Endodermal cell (in vitro differentiated cells): ENCODE measurements at regions not wholly inside any gene's neighbourhood (a gene's known extent, or its start where the extent isn't known, plus 50 kb on each side); places are given as distances from the start of the nearest gene placed in this dataset.

Experiments used
- DNase-seq: peaks from one replicate; pipeline ENCODE4 v3.0.0-alpha.2; 2017
- H3K27ac ChIP-seq: 2 replicates; pipeline ENCODE4 v1.5.1; 2013; ENCODE audit warnings: mild to moderate bottlenecking, low read depth, low read length, moderate library complexity
- H3K27me3 ChIP-seq: 2 replicates; pipeline ENCODE4 v1.6.1; 2013; ENCODE audit warnings: mild to moderate bottlenecking, low read length, moderate library complexity; ENCODE audit not compliant: insufficient read depth, control insufficient read depth, poor library complexity, severe bottlenecking
- H3K36me3 ChIP-seq: 2 replicates; pipeline ENCODE4 v1.7.0; 2013; ENCODE audit warnings: mild to moderate bottlenecking, low read length, moderate library complexity; ENCODE audit not compliant: control insufficient read depth, insufficient read depth
- H3K4me1 ChIP-seq: one replicate; pipeline ENCODE4 v1.7.0; 2013; ENCODE audit warnings: low read length; ENCODE audit not compliant: control insufficient read depth, insufficient read depth
- H3K4me3 ChIP-seq: 2 replicates; pipeline ENCODE4 v1.5.1; 2013; ENCODE audit warnings: mild to moderate bottlenecking, low read length, moderate library complexity
- H3K9ac ChIP-seq: 2 replicates; pipeline ENCODE4 v1.6.1; 2013; ENCODE audit warnings: mild to moderate bottlenecking, low read length, moderate library complexity; ENCODE audit not compliant: poor library complexity, severe bottlenecking; ENCODE audit errors: extremely low read depth
- H3K9me3 ChIP-seq: 2 replicates; pipeline ENCODE4 v1.6.1; 2013; ENCODE audit warnings: mild to moderate bottlenecking, low read length, moderate library complexity; ENCODE audit not compliant: control insufficient read depth
- H3K27ac Mint-ChIP-seq: 2 replicates; pipeline ENCODE4 v1.8.0; 2020; ENCODE audit warnings: mixed read lengths
- H3K27me3 Mint-ChIP-seq: 2 replicates; pipeline ENCODE4 v1.8.0; 2021; ENCODE audit warnings: mild to moderate bottlenecking, mixed read lengths; ENCODE audit not compliant: insufficient read depth
- H3K36me3 Mint-ChIP-seq: 2 replicates; pipeline ENCODE4 v1.8.0; 2020; ENCODE audit warnings: low read depth, mixed read lengths
- H3K4me1 Mint-ChIP-seq: 2 replicates; pipeline ENCODE4 v1.8.0; 2020; ENCODE audit warnings: mixed read lengths
- H3K4me3 Mint-ChIP-seq: 2 replicates; pipeline ENCODE4 v1.8.0; 2020; ENCODE audit warnings: mild to moderate bottlenecking, moderate library complexity, mixed read lengths
- H3K9me3 Mint-ChIP-seq: 2 replicates; pipeline ENCODE4 v1.8.0; 2020; ENCODE audit warnings: mild to moderate bottlenecking, mixed read lengths
- WGBS, 2 experiments: methylation state at CpG; one replicate each; pipeline versions ENCODE4 v1.1.5 to v1.1.7; 2013; ENCODE audit warnings: missing lambda C conversion rate in 2 of 2, mixed read lengths in 1 of 2; ENCODE audit not compliant: insufficient coverage in 1 of 2, insufficient read length in 1 of 2; 5-methylcytosine and 5-hydroxymethylcytosine counted together
- TF ChIP-seq, protein P1 (sequence below): fragments of 200-600 bp; sonication (generic); conservative IDR thresholded peaks from 2 replicates; pipeline ENCODE4 v1.5.0; 2021; ENCODE audit warnings: antibody characterized with exemption, mild to moderate bottlenecking

DNA sequence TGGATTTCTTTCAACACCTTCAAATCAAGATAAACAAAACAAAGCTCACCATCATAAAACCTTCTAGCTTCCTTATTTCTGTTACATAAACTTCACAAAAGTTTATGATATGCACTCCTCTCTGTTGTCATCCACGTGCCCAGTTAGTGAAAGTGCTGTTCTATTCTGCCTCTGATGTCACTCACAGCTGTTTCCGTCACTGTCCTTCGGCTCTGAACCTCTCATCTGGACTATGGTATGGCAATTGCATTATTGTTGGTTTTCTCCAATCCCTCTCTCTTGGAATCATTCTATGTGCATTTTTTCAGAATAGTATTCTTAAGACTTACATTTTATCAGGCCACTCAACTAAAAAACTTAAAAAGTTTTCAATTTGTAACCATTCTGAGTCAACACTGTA is 264.2 kb upstream of the DAPK1 start:
- DNase-seq, result no peak
- TF ChIP-seq, protein P1, sequence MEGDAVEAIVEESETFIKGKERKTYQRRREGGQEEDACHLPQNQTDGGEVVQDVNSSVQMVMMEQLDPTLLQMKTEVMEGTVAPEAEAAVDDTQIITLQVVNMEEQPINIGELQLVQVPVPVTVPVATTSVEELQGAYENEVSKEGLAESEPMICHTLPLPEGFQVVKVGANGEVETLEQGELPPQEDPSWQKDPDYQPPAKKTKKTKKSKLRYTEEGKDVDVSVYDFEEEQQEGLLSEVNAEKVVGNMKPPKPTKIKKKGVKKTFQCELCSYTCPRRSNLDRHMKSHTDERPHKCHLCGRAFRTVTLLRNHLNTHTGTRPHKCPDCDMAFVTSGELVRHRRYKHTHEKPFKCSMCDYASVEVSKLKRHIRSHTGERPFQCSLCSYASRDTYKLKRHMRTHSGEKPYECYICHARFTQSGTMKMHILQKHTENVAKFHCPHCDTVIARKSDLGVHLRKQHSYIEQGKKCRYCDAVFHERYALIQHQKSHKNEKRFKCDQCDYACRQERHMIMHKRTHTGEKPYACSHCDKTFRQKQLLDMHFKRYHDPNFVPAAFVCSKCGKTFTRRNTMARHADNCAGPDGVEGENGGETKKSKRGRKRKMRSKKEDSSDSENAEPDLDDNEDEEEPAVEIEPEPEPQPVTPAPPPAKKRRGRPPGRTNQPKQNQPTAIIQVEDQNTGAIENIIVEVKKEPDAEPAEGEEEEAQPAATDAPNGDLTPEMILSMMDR, result no peak
- no peaks in the 10 kb centered on the region for H3K4me1 Mint-ChIP-seq
- no peak overlapping the region for H3K27ac Mint-ChIP-seq
- Histone ChIP-seq H3K36me3 (no peaks in the 10 kb centered on the region), H3K27me3 (no peaks in the 10 kb centered on the region), H3K9me3 (peaks cover 14% of the 10 kb centered on the region), H3K4me1 (no peaks in the 10 kb centered on the region), H3K27ac (no peak overlapping the region), H3K9ac (no peak overlapping the region), H3K4me3 (no peak overlapping the region)
- H3K27me3 Mint-ChIP-seq, result peaks cover 4% of the 10 kb centered on the region
- 89 to 92% methylated on average over 3 of the region's 3 CpGs for WGBS, 2 experiments
- H3K4me3 Mint-ChIP-seq, result no peak overlapping the region
- H3K9me3 Mint-ChIP-seq, result peaks cover 13% of the 10 kb centered on the region
- no peaks in the 10 kb centered on the region for H3K36me3 Mint-ChIP-seq

DNA sequence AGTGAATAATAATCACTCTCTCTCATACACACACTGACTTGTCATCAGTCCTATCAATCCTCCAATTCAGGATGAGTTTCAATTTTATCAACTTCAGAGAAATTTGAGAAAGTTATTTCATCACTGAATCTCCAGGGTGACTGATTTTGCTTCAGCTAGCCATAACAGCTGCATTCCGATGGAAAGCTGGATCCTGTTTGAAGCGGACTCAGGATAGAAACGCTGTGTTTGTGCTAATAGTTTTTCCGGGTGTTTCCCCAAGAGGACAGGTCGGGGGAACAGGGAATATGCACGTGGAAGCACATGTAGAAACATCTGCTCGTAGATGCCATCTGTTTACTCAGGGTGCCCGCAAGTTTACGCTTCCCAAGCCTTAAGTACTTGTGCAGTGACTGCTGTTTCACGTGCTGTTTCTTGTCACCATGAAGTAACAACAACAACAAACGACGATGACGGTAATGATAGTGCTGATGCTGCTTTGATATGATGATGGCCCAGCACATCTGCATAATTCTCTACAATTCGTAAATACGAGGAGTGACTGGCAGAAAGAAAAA is 263.7 kb upstream of the DAPK1 start:
- Histone ChIP-seq H3K4me1 (no peaks in the 10 kb centered on the region), H3K27me3 (no peaks in the 10 kb centered on the region), H3K27ac (no peak overlapping the region), H3K9me3 (peaks cover 14% of the 10 kb centered on the region), H3K4me3 (no peak overlapping the region), H3K36me3 (no peaks in the 10 kb centered on the region), H3K9ac (no peak overlapping the region)
- H3K27me3 Mint-ChIP-seq, result peaks cover 4% of the 10 kb centered on the region
- no peaks in the 10 kb centered on the region for H3K36me3 Mint-ChIP-seq
- TF ChIP-seq, protein P1, result no peak
- H3K27ac Mint-ChIP-seq, result no peak overlapping the region
- H3K9me3 Mint-ChIP-seq, result peaks cover 13% of the 10 kb centered on the region
- WGBS, 2 experiments, result 90 to 96% methylated on average over 14 to 15 of the region's 15 CpGs
- H3K4me3 Mint-ChIP-seq, result no peak overlapping the region
- DNase-seq, result no peak
- H3K4me1 Mint-ChIP-seq, result no peaks in the 10 kb centered on the region

DNA sequence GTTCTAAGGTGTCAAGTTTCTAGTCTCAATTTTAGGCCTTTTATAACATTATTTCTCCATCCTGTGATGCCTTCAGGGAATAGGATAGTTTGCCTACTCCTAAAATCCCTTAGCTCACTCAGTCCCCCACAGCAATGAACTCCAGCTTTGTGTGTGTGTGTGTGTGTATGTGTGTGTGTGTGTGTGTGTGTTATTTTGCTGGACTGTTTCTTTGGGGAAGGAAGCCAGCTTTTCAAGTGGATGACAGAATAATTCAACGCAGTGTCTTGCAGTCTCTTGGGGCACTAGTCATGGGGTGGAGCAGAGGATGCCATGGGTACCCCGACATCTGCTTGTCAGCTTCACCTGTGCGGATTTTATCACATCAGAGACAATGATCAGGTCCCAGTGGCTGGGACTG is 262.8 kb upstream of the DAPK1 start:
- no peak overlapping the region for H3K9ac ChIP-seq

More for the DNA sequence above, 262.8 kb upstream of the DAPK1 start:
- no peaks in the 10 kb centered on the region for H3K36me3 Mint-ChIP-seq
- Histone ChIP-seq H3K27me3 (no peaks in the 10 kb centered on the region), H3K27ac (no peak overlapping the region), H3K4me3 (no peak overlapping the region), H3K4me1 (no peaks in the 10 kb centered on the region), H3K9me3 (peaks cover 14% of the 10 kb centered on the region), H3K36me3 (no peaks in the 10 kb centered on the region)
- DNase-seq, result no peak
- TF ChIP-seq, protein P1, result no peak
- 90 to 100% methylated on average over 3 of the region's 3 CpGs for WGBS, 2 experiments
- H3K4me3 Mint-ChIP-seq, result no peak overlapping the region
- no peak overlapping the region for H3K27ac Mint-ChIP-seq
- no peaks in the 10 kb centered on the region for H3K4me1 Mint-ChIP-seq
- peaks cover 4% of the 10 kb centered on the region for H3K27me3 Mint-ChIP-seq
- peaks cover 13% of the 10 kb centered on the region for H3K9me3 Mint-ChIP-seq
